PC-9 (cell line): ENCODE measurements at regions not wholly inside any gene's neighbourhood (a gene's known extent, or its start where the extent isn't known, plus 50 kb on each side); places are given as distances from the start of the nearest gene placed in this dataset.

Experiments
- BruUV-seq: library from RNA; stranded (reverse); fragments of 400-500 nt; replicated peaks from 2 replicates; lab custom pipeline; 2021; lab: Mats Ljungman, UMichigan
- CTCF ChIA-PET: fragments of 300-600 bp; sonication (Branson Sonifier 250); formaldehyde crosslinking; loops from one replicate; lab custom pipeline; 2022; ENCODE audit warnings: antibody characterized with exemption; lab: Charles Lee
- POLR2A ChIA-PET: fragments of 300-600 bp; sonication (Branson Sonifier 250); formaldehyde crosslinking; loops from one replicate; lab custom pipeline; 2022; ENCODE audit warnings: antibody characterized with exemption; ENCODE audit not compliant: unreplicated experiment; lab: Charles Lee
- DNase-seq, 2 experiments: peaks; one replicate each; pipeline versions ENCODE4 v3.0.0 to v3.0.0-alpha.2; 2015 to 2022; ENCODE audit warnings: mixed read lengths in 1 of 2
- H2AFZ ChIP-seq: fragments of 200-600 bp; sonication (generic); 2 replicates; pipeline ENCODE4 v1.8.1; 2017; ENCODE audit warnings: antibody characterized with exemption
- H3F3A ChIP-seq: fragments of 200-600 bp; sonication (generic); 2 replicates; pipeline ENCODE4 v1.8.1; 2017; ENCODE audit warnings: antibody characterized with exemption, mild to moderate bottlenecking, low read depth; ENCODE audit not compliant: insufficient read depth
- H3K27ac ChIP-seq: fragments of 200-600 bp; sonication (generic); 2 replicates; pipeline ENCODE4 v1.6.1; 2016; ENCODE audit warnings: mixed run types
- H3K27me3 ChIP-seq: fragments of 200-600 bp; sonication (generic); 2 replicates; pipeline ENCODE4 v1.6.1; 2016; ENCODE audit warnings: low read depth, mixed run types; ENCODE audit not compliant: insufficient read depth
- H3K36me3 ChIP-seq: fragments of 200-600 bp; sonication (generic); 2 replicates; pipeline ENCODE4 v1.6.1; 2016; ENCODE audit warnings: low read depth, mixed run types
- H3K4me1 ChIP-seq: fragments of 200-600 bp; sonication (generic); replicated peaks from 2 replicates; pipeline ENCODE4 v1.6.1; 2016; ENCODE audit warnings: mixed run types; ENCODE audit not compliant: insufficient read depth
- H3K4me2 ChIP-seq: fragments of 200-600 bp; sonication (generic); 2 replicates; pipeline ENCODE4 v1.6.1; 2017; ENCODE audit warnings: mixed run types
- H3K4me3 ChIP-seq: fragments of 200-600 bp; sonication (generic); 2 replicates; pipeline ENCODE4 v1.6.1; 2016; ENCODE audit warnings: mixed run types
- H3K79me2 ChIP-seq: fragments of 200-600 bp; sonication (generic); 2 replicates; pipeline ENCODE4 v1.6.1; 2017; ENCODE audit warnings: low read depth, mixed run types
- H3K9me2 ChIP-seq: fragments of 200-600 bp; sonication (generic); 2 replicates; pipeline ENCODE4 v1.8.1; 2017; ENCODE audit warnings: mild to moderate bottlenecking; ENCODE audit not compliant: insufficient read depth
- H3K9me3 ChIP-seq: fragments of 200-600 bp; sonication (generic); 2 replicates; pipeline ENCODE4 v1.8.1; 2016; ENCODE audit warnings: low read depth; ENCODE audit not compliant: insufficient read depth
- H4K20me1 ChIP-seq: fragments of 200-600 bp; sonication (generic); 2 replicates; pipeline ENCODE4 v1.8.1; 2017; ENCODE audit not compliant: insufficient read depth
- CTCF ChIP-seq: fragments of 200-600 bp; sonication (generic); conservative IDR thresholded peaks from 2 replicates; pipeline ENCODE4 v1.6.1; 2017; ENCODE audit warnings: mixed run types, antibody characterized with exemption, mild to moderate bottlenecking, moderate library complexity
- EZH2 ChIP-seq: fragments of 200-600 bp; sonication (generic); IDR thresholded peaks from 2 replicates; pipeline ENCODE4 v1.8.0; 2017; ENCODE audit warnings: antibody characterized with exemption, low read depth
- intact Hi-C: fragments of 100-400 bp; cut with micrococcal nuclease; formaldehyde crosslinking; loops from one replicate; pipeline ENCODE4 v1.10.0; 2022; ENCODE audit not compliant: unreplicated experiment

GRCh38 chr5:173547579-173547978 lies 68.9 kb downstream of the BOD1 start:
- no peaks in the 10 kb centered on the region for H3K36me3 ChIP-seq
- no peaks in the 10 kb centered on the region for H3K79me2 ChIP-seq
- no peak overlapping the region for H3K4me2 ChIP-seq
- DNase-seq = peak in 1 of 2 experiments; percentile 61
- no peak overlapping the region for H3K4me3 ChIP-seq
- no peaks in the 10 kb centered on the region for H3K27me3 ChIP-seq
- H3K9me2 ChIP-seq = no peaks in the 10 kb centered on the region
- H3K4me1 ChIP-seq = 0 out of 2 replicates have a peak, but pooled peaks cover 5% of the 10 kb centered on the region
- CTCF ChIA-PET = no interaction called here
- no peaks in the 10 kb centered on the region for H3K9me3 ChIP-seq
- POLR2A ChIA-PET = no interaction called here
- intact Hi-C loops = no loop called here
- TF ChIP-seq CTCF (no peak), EZH2 (no peak)
- H3F3A ChIP-seq = no peaks in the 10 kb centered on the region
- no peaks in the 10 kb centered on the region for H4K20me1 ChIP-seq
- BruUV-seq = no TSS peak
- no peak overlapping the region for H3K27ac ChIP-seq
- no peak overlapping the region for H2AFZ ChIP-seq

- H3K36me3 ChIP-seq = no peaks in the 10 kb centered on the region
- no peak for DNase-seq
- no peak for TF ChIP-seq CTCF
- no peak overlapping the region for H3K4me2 ChIP-seq
- BruUV-seq = no TSS peak
- no peaks in the 10 kb centered on the region for H3K9me3 ChIP-seq
- 0 out of 2 replicates have a peak, but pooled peaks cover 5% of the 10 kb centered on the region for H3K4me1 ChIP-seq
- ChIA-PET CTCF (no interaction called here), POLR2A (no interaction called here)
- no peaks in the 10 kb centered on the region for H3F3A ChIP-seq
- no peaks in the 10 kb centered on the region for H3K9me2 ChIP-seq
- intact Hi-C loops = no loop called here
- H3K4me3 ChIP-seq = no peak overlapping the region
- no peaks in the 10 kb centered on the region for H3K79me2 ChIP-seq
- H4K20me1 ChIP-seq = no peaks in the 10 kb centered on the region
- no peak overlapping the region for H2AFZ ChIP-seq
- H3K27me3 ChIP-seq = no peaks in the 10 kb centered on the region
- no peak overlapping the region for H3K27ac ChIP-seq
These were observed 73.5 kb downstream of the BOD1 start for GRCh38 chr5:173542964-173543363.

GRCh38 chr5:173542159-173542558 lies 74.3 kb downstream of the BOD1 start:
- H3K9me3 ChIP-seq = no peaks in the 10 kb centered on the region

More at GRCh38 chr5:173542159-173542558, 74.3 kb downstream of the BOD1 start:
- TF ChIP-seq EZH2 = no peak
- TF ChIP-seq CTCF = no peak
- no peak overlapping the region for H2AFZ ChIP-seq
- BruUV-seq = no TSS peak
- CTCF ChIA-PET = no interaction called here
- no peaks in the 10 kb centered on the region for H3K9me2 ChIP-seq
- no peaks in the 10 kb centered on the region for H3F3A ChIP-seq
- no peaks in the 10 kb centered on the region for H3K36me3 ChIP-seq
- H3K4me3 ChIP-seq = no peak overlapping the region
- intact Hi-C loops = no loop called here
- no peaks in the 10 kb centered on the region for H4K20me1 ChIP-seq
- DNase-seq = no peak
- POLR2A ChIA-PET = no interaction called here
- H3K4me2 ChIP-seq = no peak overlapping the region
- no peaks in the 10 kb centered on the region for H3K79me2 ChIP-seq
- 0 out of 2 replicates have a peak, but pooled peaks cover 3% of the 10 kb centered on the region for H3K4me1 ChIP-seq
- H3K27ac ChIP-seq = no peak overlapping the region
- H3K27me3 ChIP-seq = no peaks in the 10 kb centered on the region
